ENCODE measurements at regions not wholly inside any gene's neighbourhood (a gene's known extent, or its start where the extent isn't known, plus 50 kb on each side); places are given as distances from the start of the nearest gene placed in this dataset.

- TF ChIP-seq EP300 (IDR thresholded peaks at IDR 0.05) (no peak), CTCF (IDR thresholded peaks at IDR 0.05) (no peak), POLR2AphosphoS5 (IDR thresholded peaks at IDR 0.05) (no peak), POLR2A (IDR thresholded peaks at IDR 0.05) (no peak)
These were observed 550.3 kb downstream of the QKI start for GRCh38 chr6:163964789-163965188.
